ENCODE measurements at regions not wholly inside any gene's neighbourhood (a gene's known extent, or its start where the extent isn't known, plus 50 kb on each side); places are given as distances from the start of the nearest gene placed in this dataset.

- Histone ChIP-seq H4K20me1 (replicated peaks; ENCODE audit: control insufficient read depth, extremely low read depth, insufficient read depth, low read length) (no peaks in the 10 kb centered on the region), H3K27ac (ENCODE audit: insufficient read depth, low read depth, low read length) (no peak overlapping the region), H2AFZ (ENCODE audit: low read depth, low read length) (no peak overlapping the region), H3K27me3 (ENCODE audit: control insufficient read depth in 2 of 2, insufficient read depth in 2 of 2, low read length in 2 of 2) (no peaks in the 10 kb centered on the region), H3K9ac (replicated peaks; ENCODE audit: extremely low read depth, insufficient read depth, low read length) (no peak overlapping the region), H3K4me3 (replicated peaks in 1 of 3; ENCODE audit: insufficient read depth in 1 of 3, low read depth in 1 of 3, low read length in 3 of 3) (no peak overlapping the region), H3K4me1 (ENCODE audit: control insufficient read depth, extremely low read depth, insufficient read depth, low read length) (no peaks in the 10 kb centered on the region), H3K4me2 (ENCODE audit: insufficient read depth, low read length) (no peak overlapping the region), H3K79me2 (ENCODE audit: control insufficient read depth, insufficient read depth, low read length) (no peaks in the 10 kb centered on the region), H3K9me3 (replicated peaks; ENCODE audit: control insufficient read depth, insufficient read depth, low read length) (no peaks in the 10 kb centered on the region), H3K9me1 (replicated peaks; ENCODE audit: control insufficient read depth, extremely low read depth, insufficient read depth, low read length) (no peaks in the 10 kb centered on the region), H3K36me3 (ENCODE audit: control insufficient read depth in 2 of 2, extremely low read depth in 1 of 2, insufficient read depth in 2 of 2, low read length in 2 of 2) (no peaks in the 10 kb centered on the region)
- TF ChIP-seq GATA2 (IDR thresholded peaks at IDR 0.05; ENCODE audit: insufficient read depth, insufficient read length, low read depth, low read length): no peak
- TF ChIP-seq MAX (IDR thresholded peaks at IDR 0.05; ENCODE audit: insufficient read depth, insufficient read length): no peak
- TF ChIP-seq EZH2 (IDR thresholded peaks at IDR 0.05; ENCODE audit: borderline replicate concordance, low read depth, low read length, severe bottlenecking): no peak
- TF ChIP-seq CTCF (IDR thresholded peaks at IDR 0.05; ENCODE audit: extremely low read depth in 1 of 2, insufficient read depth in 1 of 2, low read depth in 1 of 2, low read length in 2 of 2): no peak
- TF ChIP-seq POLR2AphosphoS5 (IDR thresholded peaks at IDR 0.05; ENCODE audit: insufficient read depth, low read depth, low read length): no peak
- no peak for TF ChIP-seq MYC (IDR thresholded peaks at IDR 0.05; ENCODE audit: low read depth, low read length)
- TF ChIP-seq POLR2A (IDR thresholded peaks at IDR 0.05; ENCODE audit: low read depth, low read length): no peak
- TF ChIP-seq FOS (IDR thresholded peaks at IDR 0.05; ENCODE audit: borderline replicate concordance, insufficient read depth, low read length): no peak
- no peak for TF ChIP-seq JUN (IDR thresholded peaks at IDR 0.05; ENCODE audit: borderline replicate concordance, insufficient read depth, insufficient read length, low read depth)
- no TSS peak for BruUV-seq (replicated peaks)
- CTCF ChIA-PET: interaction anchor here (1.2 kb wide), 1 partner anchor 99 kb away, joined by 3 read pairs; no protein-coding TSS in a partner anchor
- POLR2A ChIA-PET: no interaction called here
- no peak for FAIRE-seq
- dilution Hi-C loops (cut with MboI; ENCODE audit: extremely low pct_ligation_motif_present, low sequenced_read_pairs) (no loop called here), intact Hi-C loops (cut with micrococcal nuclease) (no loop called here)
- no peak for DNase-seq (ENCODE audit: low read depth, low spot score)
Measured at GRCh38 chr14:34198096-34198495, 247.2 kb upstream of the EGLN3 start.

Measured in endothelial cell of umbilical vein (primary cell).